ENCODE measurements at regions not wholly inside any gene's neighbourhood (a gene's known extent, or its start where the extent isn't known, plus 50 kb on each side); places are given as distances from the start of the nearest gene placed in this dataset.

- no peak for DNase-seq
Measured at GRCh38 chr4:144565527-144566195, 80.3 kb upstream of the HHIP start.

- no peak for DNase-seq
Measured at GRCh38 chr4:144572660-144573059, 73.3 kb upstream of the HHIP start.

- no peak for DNase-seq
Measured at GRCh38 chr4:144574000-144574399, 72.0 kb upstream of the HHIP start.

GRCh38 chr4:144574509-144574908 is 71.4 kb upstream of the HHIP start:
- DNase-seq: no peak

GRCh38 chr4:144575181-144575580 is 70.8 kb upstream of the HHIP start:
- DNase-seq: peak in 23 of 51 donors; percentile 1 to 39 (median 16)

GRCh38 chr4:144578681-144579080 is 67.3 kb upstream of the HHIP start:
- DNase-seq: no peak

GRCh38 chr4:144579411-144580030 is 66.4 kb upstream of the HHIP start:
- no peak for DNase-seq

GRCh38 chr4:144580430-144580829 is 65.5 kb upstream of the HHIP start:
- no peak for DNase-seq

- DNase-seq: no peak
Measured at GRCh38 chr4:144582105-144582850, 63.7 kb upstream of the HHIP start.

GRCh38 chr4:144582975-144583374 is 63.0 kb upstream of the HHIP start:
- no peak for DNase-seq

- DNase-seq: peak in 1 of 51 donors; percentile 0
Measured at GRCh38 chr4:144583658-144584057, 62.3 kb upstream of the HHIP start.

GRCh38 chr4:144584428-144584827 is 61.5 kb upstream of the HHIP start:
- no peak for DNase-seq

- DNase-seq: no peak
Measured at GRCh38 chr4:144589512-144589911, 56.4 kb upstream of the HHIP start.

GRCh38 chr4:144590020-144590419 is 55.9 kb upstream of the HHIP start:
- DNase-seq: no peak

GRCh38 chr4:144591401-144591800 is 54.6 kb upstream of the HHIP start:
- no peak for DNase-seq

GRCh38 chr4:144592264-144592663 is 53.7 kb upstream of the HHIP start:
- DNase-seq: no peak

GRCh38 chr4:144594471-144594986 is 51.4 kb upstream of the HHIP start:
- DNase-seq: no peak

GRCh38 chr4:144595681-144596080 is 50.3 kb upstream of the HHIP start:
- no peak for DNase-seq
